SK-N-SH (cell line): ENCODE measurements at regions not wholly inside any gene's neighbourhood (a gene's known extent, or its start where the extent isn't known, plus 50 kb on each side); places are given as distances from the start of the nearest gene placed in this dataset.

Experiments used
- EP300 ChIP-seq, 2 experiments: IDR thresholded peaks; 2 replicates each; pipeline versions ENCODE4 v1.4.0 to v1.6.1; 2012; ENCODE audit warnings: borderline replicate concordance in 1 of 2, low read depth in 1 of 2, low read length in 1 of 2
- SIN3A ChIP-seq: IDR thresholded peaks from 2 replicates; pipeline ENCODE4 v1.6.1; 2012; ENCODE audit warnings: low read depth, mild to moderate bottlenecking, low read length, moderate library complexity, borderline replicate concordance
- TF ChIP-seq, protein P1 (sequence below): IDR thresholded peaks from 2 replicates; pipeline ENCODE4 v1.6.1; 2012; ENCODE audit warnings: mild to moderate bottlenecking, low read depth, low read length, moderate library complexity

DNA sequence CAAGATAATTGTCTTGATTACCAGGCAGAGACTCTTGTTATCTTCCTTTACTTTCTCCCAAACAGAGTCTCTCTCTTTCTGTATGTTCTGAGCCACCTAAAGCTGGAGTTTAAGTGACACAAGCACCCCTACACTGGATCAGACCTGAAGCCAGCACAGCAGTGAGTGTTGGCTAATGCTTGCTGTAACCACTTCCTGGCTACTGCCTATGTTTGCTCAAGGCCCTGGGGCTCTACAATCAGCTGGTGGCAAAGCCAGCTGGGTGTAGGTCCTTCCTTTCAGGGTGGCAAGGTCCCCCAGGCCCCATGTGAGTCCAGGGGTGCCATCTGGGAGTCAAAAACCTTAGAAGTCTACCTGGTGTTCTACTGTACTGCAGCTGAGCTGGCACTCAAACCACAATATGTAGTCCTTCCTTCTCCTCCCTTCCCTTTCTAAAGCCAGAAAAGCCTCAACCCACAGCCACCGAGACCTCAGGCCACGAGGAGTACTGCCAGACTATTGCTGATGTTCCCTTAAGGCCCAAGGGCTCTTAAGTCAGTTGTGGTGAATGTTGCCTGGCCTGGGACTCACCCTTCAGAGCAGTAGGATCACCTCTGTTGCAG, 416.3 kb downstream of the ADRA2A start:
- no peak for TF ChIP-seq SIN3A
- TF ChIP-seq EP300 (IDR thresholded peaks at IDR 0.05; ENCODE audit: borderline replicate concordance in 1 of 2, low read depth in 1 of 2, low read length in 1 of 2) = no peak
- TF ChIP-seq, protein P1, sequence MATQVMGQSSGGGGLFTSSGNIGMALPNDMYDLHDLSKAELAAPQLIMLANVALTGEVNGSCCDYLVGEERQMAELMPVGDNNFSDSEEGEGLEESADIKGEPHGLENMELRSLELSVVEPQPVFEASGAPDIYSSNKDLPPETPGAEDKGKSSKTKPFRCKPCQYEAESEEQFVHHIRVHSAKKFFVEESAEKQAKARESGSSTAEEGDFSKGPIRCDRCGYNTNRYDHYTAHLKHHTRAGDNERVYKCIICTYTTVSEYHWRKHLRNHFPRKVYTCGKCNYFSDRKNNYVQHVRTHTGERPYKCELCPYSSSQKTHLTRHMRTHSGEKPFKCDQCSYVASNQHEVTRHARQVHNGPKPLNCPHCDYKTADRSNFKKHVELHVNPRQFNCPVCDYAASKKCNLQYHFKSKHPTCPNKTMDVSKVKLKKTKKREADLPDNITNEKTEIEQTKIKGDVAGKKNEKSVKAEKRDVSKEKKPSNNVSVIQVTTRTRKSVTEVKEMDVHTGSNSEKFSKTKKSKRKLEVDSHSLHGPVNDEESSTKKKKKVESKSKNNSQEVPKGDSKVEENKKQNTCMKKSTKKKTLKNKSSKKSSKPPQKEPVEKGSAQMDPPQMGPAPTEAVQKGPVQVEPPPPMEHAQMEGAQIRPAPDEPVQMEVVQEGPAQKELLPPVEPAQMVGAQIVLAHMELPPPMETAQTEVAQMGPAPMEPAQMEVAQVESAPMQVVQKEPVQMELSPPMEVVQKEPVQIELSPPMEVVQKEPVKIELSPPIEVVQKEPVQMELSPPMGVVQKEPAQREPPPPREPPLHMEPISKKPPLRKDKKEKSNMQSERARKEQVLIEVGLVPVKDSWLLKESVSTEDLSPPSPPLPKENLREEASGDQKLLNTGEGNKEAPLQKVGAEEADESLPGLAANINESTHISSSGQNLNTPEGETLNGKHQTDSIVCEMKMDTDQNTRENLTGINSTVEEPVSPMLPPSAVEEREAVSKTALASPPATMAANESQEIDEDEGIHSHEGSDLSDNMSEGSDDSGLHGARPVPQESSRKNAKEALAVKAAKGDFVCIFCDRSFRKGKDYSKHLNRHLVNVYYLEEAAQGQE = no peak
